ENCODE measurements at regions not wholly inside any gene's neighbourhood (a gene's known extent, or its start where the extent isn't known, plus 50 kb on each side); places are given as distances from the start of the nearest gene placed in this dataset.
"Not testable (repeated sequence)": the region's sequence is repeated elsewhere in the genome, so short reads cannot be mapped to it uniquely, and the experiment has no call there.

- Histone ChIP-seq H3K36me3 (replicated peaks in 1 of 2; ENCODE audit: insufficient read depth in 1 of 2, low read depth in 2 of 2) (no peaks in the 10 kb centered on the region), H3K4me3 (no peak overlapping the region), H3K27ac (no peak overlapping the region), H3K27me3 (no peaks in the 10 kb centered on the region), H3K9me3 (no peaks in the 10 kb centered on the region), H3K4me1 (no peaks in the 10 kb centered on the region)
- WGBS, 2 donors = 14 to 60% methylated on average over 1 to 9 of the region's 10 CpGs
- intact Hi-C loops (cut with DNase I) = no loop called here
- TF ChIP-seq POLR2A (IDR thresholded peaks at IDR 0.05) = no peak
- TF ChIP-seq CTCF (IDR thresholded peaks at IDR 0.05) = no peak
- ATAC-seq (no peak), DNase-seq (no peak)
These were observed 93.2 kb upstream of the PRKX start for GRCh38 chrX:3806630-3807029.

- H3K27ac ChIP-seq = no peak overlapping the region
- intact Hi-C loops (cut with DNase I) = no loop called here
- no peak overlapping the region for H3K4me3 ChIP-seq
- H3K27me3 ChIP-seq = no peaks in the 10 kb centered on the region
- 67 to 85% methylated on average over 1 to 4 of the region's 4 CpGs for WGBS, 2 donors
- ATAC-seq (no peak), DNase-seq (no peak)
- H3K36me3 ChIP-seq (replicated peaks in 1 of 2; ENCODE audit: insufficient read depth in 1 of 2, low read depth in 2 of 2) = no peaks in the 10 kb centered on the region
- H3K4me1 ChIP-seq = no peaks in the 10 kb centered on the region
- H3K9me3 ChIP-seq = no peaks in the 10 kb centered on the region
- TF ChIP-seq CTCF (IDR thresholded peaks at IDR 0.05) (no peak), POLR2A (IDR thresholded peaks at IDR 0.05) (no peak)
These were observed 90.3 kb upstream of the PRKX start for GRCh38 chrX:3803713-3804112.

GRCh38 chrX:3803305-3803704 lies 89.9 kb upstream of the PRKX start:
- H3K27me3 ChIP-seq = no peaks in the 10 kb centered on the region
- ATAC-seq = no peak
- H3K27ac ChIP-seq = no peak overlapping the region
- DNase-seq = no peak
- H3K9me3 ChIP-seq = no peaks in the 10 kb centered on the region
- H3K4me1 ChIP-seq = no peaks in the 10 kb centered on the region
- TF ChIP-seq POLR2A (IDR thresholded peaks at IDR 0.05) (no peak), CTCF (IDR thresholded peaks at IDR 0.05) (no peak)
- intact Hi-C loops (cut with DNase I) = no loop called here
- no peaks in the 10 kb centered on the region for H3K36me3 ChIP-seq (replicated peaks in 1 of 2; ENCODE audit: insufficient read depth in 1 of 2, low read depth in 2 of 2)
- 74 to 80% methylated on average over 5 of the region's 5 CpGs for WGBS, 2 donors
- H3K4me3 ChIP-seq = no peak overlapping the region

GRCh38 chrX:3795411-3795810 lies 82.0 kb upstream of the PRKX start:
- H3K27ac ChIP-seq; intact Hi-C loops (cut with DNase I); H3K9me3 ChIP-seq; ATAC-seq; H3K4me3 ChIP-seq; H3K27me3 ChIP-seq; DNase-seq; H3K36me3 ChIP-seq (replicated peaks in 1 of 2; ENCODE audit: insufficient read depth in 1 of 2, low read depth in 2 of 2); H3K4me1 ChIP-seq: not testable (repeated sequence)
- 70 to 86% methylated on average over 3 to 4 of the region's 4 CpGs for WGBS, 2 donors

GRCh38 chrX:3791449-3791848 lies 78.0 kb upstream of the PRKX start:
- H3K27me3 ChIP-seq = no peaks in the 10 kb centered on the region
- intact Hi-C loops (cut with DNase I) = no loop called here
- WGBS, 2 donors = 87 to 91% methylated on average over 9 to 11 of the region's 11 CpGs
- H3K9me3 ChIP-seq = no peaks in the 10 kb centered on the region
- no peaks in the 10 kb centered on the region for H3K36me3 ChIP-seq (replicated peaks in 1 of 2; ENCODE audit: insufficient read depth in 1 of 2, low read depth in 2 of 2)
- DNase-seq (no peak), ATAC-seq (no peak)
- H3K4me1 ChIP-seq = no peaks in the 10 kb centered on the region
- no peak overlapping the region for H3K4me3 ChIP-seq
- no peak for TF ChIP-seq POLR2A (IDR thresholded peaks at IDR 0.05)
- no peak for TF ChIP-seq CTCF (IDR thresholded peaks at IDR 0.05)
- H3K27ac ChIP-seq = no peak overlapping the region
